ENCODE measurements at regions not wholly inside any gene's neighbourhood (a gene's known extent, or its start where the extent isn't known, plus 50 kb on each side); places are given as distances from the start of the nearest gene placed in this dataset.

GRCh38 chr5:133713209-133713608 lies 100.9 kb upstream of the FSTL4 start:
- no peak for TF ChIP-seq CTCF (IDR thresholded peaks at IDR 0.05)
- no peak for TF ChIP-seq POLR2A (IDR thresholded peaks at IDR 0.05)

All from thyroid gland (tissue), 4 donors.